Endothelial cell of umbilical vein (primary cell): ENCODE measurements at regions not wholly inside any gene's neighbourhood (a gene's known extent, or its start where the extent isn't known, plus 50 kb on each side); places are given as distances from the start of the nearest gene placed in this dataset.

Experiments
- BruUV-seq: library from RNA; stranded (reverse); fragments of 400-500 nt; replicated peaks from 2 replicates; lab custom pipeline; 2021; lab: Mats Ljungman, UMichigan
- CTCF ChIA-PET: fragments of 300-600, 350-600 bp; sonication (Branson Sonifier 250); formaldehyde crosslinking; loops from one replicate; lab custom pipeline; 2021; ENCODE audit warnings: antibody characterized with exemption, inconsistent platforms; lab: Charles Lee
- POLR2A ChIA-PET: fragments of 300-600, 350-600 bp; sonication (Branson Sonifier 250); formaldehyde crosslinking; loops from one replicate; lab custom pipeline; 2021; ENCODE audit warnings: antibody characterized with exemption, inconsistent platforms; lab: Charles Lee
- DNase-seq: peaks from one replicate; pipeline ENCODE4 v3.0.0-alpha.2; 2011; ENCODE audit warnings: low read depth, low spot score
- FAIRE-seq: peaks from 2 replicates; lab custom pipeline; 2011; peaks lifted over from hg19 to GRCh38; lab: Jason Lieb, UNC
- H2AFZ ChIP-seq: 2 replicates; pipeline ENCODE4 v1.6.0; 2012; ENCODE audit warnings: low read depth, low read length, control low read depth, inconsistent platforms
- H3K27ac ChIP-seq: 2 replicates; pipeline ENCODE4 v1.5.1; 2011; ENCODE audit warnings: low read depth, mild to moderate bottlenecking, control low read depth, low read length, moderate library complexity; ENCODE audit not compliant: insufficient read depth
- H3K27me3 ChIP-seq, 2 experiments: 2 replicates each; pipeline versions ENCODE4 v1.6.0 to v1.6.1; 2011; ENCODE audit warnings: low read length in 2 of 2, mixed read lengths in 1 of 2; ENCODE audit not compliant: control insufficient read depth in 2 of 2, insufficient read depth in 2 of 2
- H3K36me3 ChIP-seq, 2 experiments: 2 replicates in 1 of 2; 3 replicates in 1 of 2; pipeline ENCODE4 v1.5.1; 2011; ENCODE audit warnings: low read length in 2 of 2, mild to moderate bottlenecking in 1 of 2, moderate library complexity in 1 of 2; ENCODE audit not compliant: control insufficient read depth in 2 of 2, insufficient read depth in 2 of 2; ENCODE audit errors: extremely low read depth in 1 of 2
- H3K4me1 ChIP-seq: 3 replicates; pipeline ENCODE4 v1.5.1; 2011; ENCODE audit warnings: mild to moderate bottlenecking, low read length; ENCODE audit not compliant: control insufficient read depth, insufficient read depth; ENCODE audit errors: extremely low read depth
- H3K4me2 ChIP-seq: 2 replicates; pipeline ENCODE4 v1.6.1; 2011; ENCODE audit warnings: low read length, control low read depth, mixed read lengths; ENCODE audit not compliant: insufficient read depth
- H3K4me3 ChIP-seq, 3 experiments: fragments of 200-600 bp in 1 of 3; sonication (generic), shearing (Covaris generic) in 1 of 3; replicated peaks in 1 of 3; 2 replicates each; pipeline ENCODE4 v1.5.1; 2011 to 2016; ENCODE audit warnings: control low read depth in 3 of 3, low read length in 3 of 3, mild to moderate bottlenecking in 2 of 3, inconsistent platforms in 1 of 3, low read depth in 1 of 3, moderate library complexity in 1 of 3; ENCODE audit not compliant: insufficient read depth in 1 of 3
- H3K79me2 ChIP-seq: 2 replicates; pipeline ENCODE4 v1.6.0; 2012; ENCODE audit warnings: low read length, inconsistent platforms; ENCODE audit not compliant: control insufficient read depth, insufficient read depth
- H3K9ac ChIP-seq: replicated peaks from 2 replicates; pipeline ENCODE3; 2011; ENCODE audit warnings: low read length, control low read depth; ENCODE audit not compliant: insufficient read depth; ENCODE audit errors: extremely low read depth
- H3K9me1 ChIP-seq: replicated peaks from 3 replicates; pipeline ENCODE4 v1.6.0; 2011; ENCODE audit warnings: mild to moderate bottlenecking, low read length; ENCODE audit not compliant: control insufficient read depth, insufficient read depth; ENCODE audit errors: extremely low read depth
- H3K9me3 ChIP-seq: replicated peaks from 2 replicates; pipeline ENCODE4 v1.5.1; 2012; ENCODE audit warnings: low read length, inconsistent platforms; ENCODE audit not compliant: control insufficient read depth, insufficient read depth
- H4K20me1 ChIP-seq: replicated peaks from 2 replicates; pipeline ENCODE3; 2011; ENCODE audit warnings: mild to moderate bottlenecking, low read length; ENCODE audit not compliant: control insufficient read depth, insufficient read depth; ENCODE audit errors: extremely low read depth
- EZH2 ChIP-seq: IDR thresholded peaks from 2 replicates; pipeline ENCODE4 v1.6.1; 2012; ENCODE audit warnings: borderline replicate concordance, low read depth, mild to moderate bottlenecking, moderate library complexity, low read length, inconsistent platforms; ENCODE audit not compliant: severe bottlenecking
- GATA2 ChIP-seq: IDR thresholded peaks from 2 replicates; pipeline ENCODE4 v1.7.0; 2011; ENCODE audit warnings: low read depth, mild to moderate bottlenecking, moderate library complexity, mixed read lengths, low read length; ENCODE audit not compliant: insufficient read length, insufficient read depth
- MYC ChIP-seq: IDR thresholded peaks from one replicate; pipeline ENCODE4 v1.6.1; 2011; ENCODE audit warnings: mild to moderate bottlenecking, low read depth, low read length
- POLR2A ChIP-seq: IDR thresholded peaks from 2 replicates; pipeline ENCODE4 v1.6.1; 2012; ENCODE audit warnings: low read depth, mild to moderate bottlenecking, control low read depth, low read length
- POLR2AphosphoS5 ChIP-seq: IDR thresholded peaks from 2 replicates; pipeline ENCODE4 v1.6.1; 2012; ENCODE audit warnings: low read depth, mild to moderate bottlenecking, control low read depth, low read length, moderate library complexity; ENCODE audit not compliant: insufficient read depth
- dilution Hi-C: fragments of 300-500 bp; cut with MboI; formaldehyde crosslinking; loops from one replicate; pipeline ENCODE4 v1.15.0; 2019; ENCODE audit warnings: low sequenced_read_pairs; ENCODE audit not compliant: extremely low pct_ligation_motif_present
- intact Hi-C: fragments of 100-400 bp; cut with micrococcal nuclease; formaldehyde crosslinking; loops from one replicate; pipeline ENCODE4 v1.10.0; 2022
- TF ChIP-seq, protein P1 (sequence below), 2 donors: IDR thresholded peaks; 1 replicate in 1 of 2; 2 replicates in 1 of 2; pipeline ENCODE4 v1.5.1; 2011; ENCODE audit warnings: low read length in 2 of 2, mild to moderate bottlenecking in 2 of 2, moderate library complexity in 2 of 2, control low read depth in 1 of 2, inconsistent platforms in 1 of 2, low read depth in 1 of 2; ENCODE audit not compliant: insufficient read depth in 1 of 2; ENCODE audit errors: extremely low read depth in 1 of 2
- TF ChIP-seq, protein P2 (sequence below): IDR thresholded peaks from 2 replicates; pipeline ENCODE4 v1.6.1; 2011; ENCODE audit not compliant: insufficient read depth, insufficient read length

DNA sequence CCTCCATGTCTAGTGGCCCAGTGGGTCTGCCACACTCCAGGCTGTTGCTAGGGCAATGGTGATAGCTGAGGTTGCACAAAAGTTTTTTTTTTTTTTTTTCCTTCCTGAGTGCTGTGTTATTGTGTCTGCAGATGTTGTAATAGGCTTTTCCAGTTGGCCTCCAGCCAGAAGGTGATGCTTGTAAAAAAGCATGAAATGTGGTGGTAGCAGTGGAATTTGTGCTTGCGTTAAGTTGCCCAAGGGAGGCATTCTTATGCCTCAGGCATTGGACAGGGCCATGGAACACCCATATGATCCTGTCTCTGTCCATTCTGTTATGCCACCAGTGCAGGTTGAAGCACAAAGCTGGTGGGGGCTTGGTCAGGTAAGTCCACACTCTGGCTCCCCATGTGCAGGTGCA lies 660.5 kb upstream of the SPANXN1 start:
- CTCF ChIA-PET = no interaction called here
- no peaks in the 10 kb centered on the region for H3K4me1 ChIP-seq
- H3K79me2 ChIP-seq = no peaks in the 10 kb centered on the region
- intact Hi-C loops (no loop called here), dilution Hi-C loops (no loop called here)
- H2AFZ ChIP-seq = no peak overlapping the region
- H3K4me2 ChIP-seq = no peak overlapping the region
- no peak for TF ChIP-seq MYC
- TF ChIP-seq EZH2 = no peak
- TF ChIP-seq, protein P1, sequence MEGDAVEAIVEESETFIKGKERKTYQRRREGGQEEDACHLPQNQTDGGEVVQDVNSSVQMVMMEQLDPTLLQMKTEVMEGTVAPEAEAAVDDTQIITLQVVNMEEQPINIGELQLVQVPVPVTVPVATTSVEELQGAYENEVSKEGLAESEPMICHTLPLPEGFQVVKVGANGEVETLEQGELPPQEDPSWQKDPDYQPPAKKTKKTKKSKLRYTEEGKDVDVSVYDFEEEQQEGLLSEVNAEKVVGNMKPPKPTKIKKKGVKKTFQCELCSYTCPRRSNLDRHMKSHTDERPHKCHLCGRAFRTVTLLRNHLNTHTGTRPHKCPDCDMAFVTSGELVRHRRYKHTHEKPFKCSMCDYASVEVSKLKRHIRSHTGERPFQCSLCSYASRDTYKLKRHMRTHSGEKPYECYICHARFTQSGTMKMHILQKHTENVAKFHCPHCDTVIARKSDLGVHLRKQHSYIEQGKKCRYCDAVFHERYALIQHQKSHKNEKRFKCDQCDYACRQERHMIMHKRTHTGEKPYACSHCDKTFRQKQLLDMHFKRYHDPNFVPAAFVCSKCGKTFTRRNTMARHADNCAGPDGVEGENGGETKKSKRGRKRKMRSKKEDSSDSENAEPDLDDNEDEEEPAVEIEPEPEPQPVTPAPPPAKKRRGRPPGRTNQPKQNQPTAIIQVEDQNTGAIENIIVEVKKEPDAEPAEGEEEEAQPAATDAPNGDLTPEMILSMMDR (IDR thresholded peaks at IDR 0.05; ENCODE audit: extremely low read depth in 1 of 2, insufficient read depth in 1 of 2, low read depth in 1 of 2, low read length in 2 of 2) = no peak
- TF ChIP-seq POLR2AphosphoS5 = no peak
- TF ChIP-seq POLR2A = no peak
- no peak overlapping the region for H3K9ac ChIP-seq
- no peaks in the 10 kb centered on the region for H3K27me3 ChIP-seq
- H3K9me1 ChIP-seq = no peaks in the 10 kb centered on the region
- no peak overlapping the region for H3K27ac ChIP-seq
- H3K9me3 ChIP-seq = no peaks in the 10 kb centered on the region
- no peak for FAIRE-seq
- POLR2A ChIA-PET = no interaction called here
- H4K20me1 ChIP-seq = no peaks in the 10 kb centered on the region
- no peak overlapping the region for H3K4me3 ChIP-seq
- H3K36me3 ChIP-seq = no peaks in the 10 kb centered on the region
- no TSS peak for BruUV-seq
- DNase-seq = no peak

DNA sequence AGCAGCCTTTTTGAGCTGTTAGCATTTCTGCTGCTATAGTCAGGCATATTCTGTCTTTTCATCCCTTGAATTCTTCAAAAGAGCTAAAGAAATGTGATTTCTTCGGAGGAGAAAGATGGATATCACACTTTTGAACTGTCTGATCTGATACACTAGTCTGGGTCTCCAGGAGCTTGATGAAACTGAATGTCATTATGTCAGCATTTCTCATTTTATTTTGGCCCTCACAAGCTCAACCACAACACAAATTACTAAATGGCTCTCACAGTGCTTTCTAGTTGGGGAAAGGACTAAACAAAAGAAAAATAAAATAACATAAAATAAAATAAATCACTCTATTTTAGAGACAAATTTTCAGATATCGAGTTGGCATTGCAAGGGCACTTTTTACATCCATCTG lies 655.3 kb upstream of the SPANXN1 start:
- Histone ChIP-seq H3K9ac (no peak overlapping the region), H3K27me3 (no peaks in the 10 kb centered on the region), H3K4me2 (no peak overlapping the region), H2AFZ (no peak overlapping the region), H3K36me3 (no peaks in the 10 kb centered on the region), H3K9me3 (no peaks in the 10 kb centered on the region), H3K79me2 (no peaks in the 10 kb centered on the region), H3K4me1 (no peaks in the 10 kb centered on the region), H4K20me1 (no peaks in the 10 kb centered on the region), H3K9me1 (no peaks in the 10 kb centered on the region), H3K4me3 (no peak overlapping the region), H3K27ac (no peak overlapping the region)
- DNase-seq (no peak), FAIRE-seq (no peak)
- dilution Hi-C loops = no loop called here
- POLR2A ChIA-PET = no interaction called here
- CTCF ChIA-PET = no interaction called here
- intact Hi-C loops = no loop called here
- TF ChIP-seq GATA2 (no peak), MYC (no peak), EZH2 (no peak), POLR2AphosphoS5 (no peak)
- TF ChIP-seq, protein P2, sequence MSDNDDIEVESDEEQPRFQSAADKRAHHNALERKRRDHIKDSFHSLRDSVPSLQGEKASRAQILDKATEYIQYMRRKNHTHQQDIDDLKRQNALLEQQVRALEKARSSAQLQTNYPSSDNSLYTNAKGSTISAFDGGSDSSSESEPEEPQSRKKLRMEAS = no peak
- TF ChIP-seq, protein P1 (IDR thresholded peaks at IDR 0.05; ENCODE audit: extremely low read depth in 1 of 2, insufficient read depth in 1 of 2, low read depth in 1 of 2, low read length in 2 of 2) = no peak
- BruUV-seq = no TSS peak
